GM23248 (cell line): ENCODE measurements at regions not wholly inside any gene's neighbourhood (a gene's known extent, or its start where the extent isn't known, plus 50 kb on each side); places are given as distances from the start of the nearest gene placed in this dataset.

Experiments
- DNase-seq: peaks from one replicate; pipeline ENCODE4 v3.0.0-alpha.2; 2015
- H2AFZ ChIP-seq: fragments of 200-600 bp; sonication (generic); 2 replicates; pipeline ENCODE4 v1.6.1; 2016; ENCODE audit warnings: antibody characterized with exemption
- H3F3A ChIP-seq: fragments of 200-600 bp; sonication (generic); 2 replicates; pipeline ENCODE4 v1.6.1; 2016; ENCODE audit warnings: mild to moderate bottlenecking, antibody characterized with exemption, mixed run types; ENCODE audit not compliant: insufficient read depth
- H3K27ac ChIP-seq: fragments of 200-600 bp; sonication (generic); 2 replicates; pipeline ENCODE4 v1.5.1; 2016; ENCODE audit warnings: mild to moderate bottlenecking
- H3K27me3 ChIP-seq: fragments of 200-600 bp; sonication (generic); replicated peaks from 2 replicates; pipeline ENCODE4 v1.6.1; 2016; ENCODE audit warnings: mild to moderate bottlenecking; ENCODE audit not compliant: insufficient read depth
- H3K36me3 ChIP-seq: fragments of 200-600 bp; sonication (generic); 2 replicates; pipeline ENCODE4 v1.6.1; 2016; ENCODE audit warnings: low read depth, mild to moderate bottlenecking
- H3K4me1 ChIP-seq: fragments of 200-600 bp; sonication (generic); 2 replicates; pipeline ENCODE4 v1.6.1; 2016; ENCODE audit warnings: mild to moderate bottlenecking; ENCODE audit not compliant: insufficient read depth
- H3K4me2 ChIP-seq: fragments of 200-600 bp; sonication (generic); one replicate; pipeline ENCODE4 v1.6.1; 2016; ENCODE audit warnings: mild to moderate bottlenecking; ENCODE audit not compliant: unreplicated experiment
- H3K4me3 ChIP-seq: fragments of 200-600 bp; sonication (generic); 2 replicates; pipeline ENCODE4 v1.5.1; 2016; ENCODE audit warnings: mild to moderate bottlenecking
- H3K79me2 ChIP-seq: fragments of 200-600 bp; sonication (generic); 2 replicates; pipeline ENCODE4 v1.6.1; 2016; ENCODE audit warnings: mild to moderate bottlenecking; ENCODE audit not compliant: insufficient read depth
- H3K9ac ChIP-seq: fragments of 200-600 bp; sonication (generic); 2 replicates; pipeline ENCODE4 v1.6.1; 2016; ENCODE audit warnings: mild to moderate bottlenecking
- H3K9me2 ChIP-seq: fragments of 200-600 bp; sonication (generic); 2 replicates; pipeline ENCODE4 v1.6.1; 2016; ENCODE audit warnings: mixed run types, mild to moderate bottlenecking, moderate library complexity; ENCODE audit not compliant: insufficient read depth
- H3K9me3 ChIP-seq: fragments of 200-600 bp; sonication (generic); one replicate; pipeline ENCODE4 v1.6.1; 2017; ENCODE audit warnings: low read depth
- H4K20me1 ChIP-seq: fragments of 200-600 bp; sonication (generic); 2 replicates; pipeline ENCODE4 v1.6.0; 2016; ENCODE audit not compliant: insufficient read depth
- EZH2 ChIP-seq: fragments of 200-600 bp; sonication (generic); IDR thresholded peaks from 2 replicates; pipeline ENCODE4 v1.6.1; 2018; ENCODE audit warnings: antibody characterized with exemption, mild to moderate bottlenecking; ENCODE audit not compliant: insufficient read depth, poor library complexity, severe bottlenecking
- EZH2phosphoT487 ChIP-seq: fragments of 200-600 bp; sonication (generic); IDR thresholded peaks from 2 replicates; pipeline ENCODE4 v1.6.1; 2018; ENCODE audit warnings: antibody characterized with exemption, moderate library complexity, mild to moderate bottlenecking, low read depth; ENCODE audit not compliant: insufficient read depth
- WGBS, 2 experiments: methylation state at CpG; one replicate each; pipeline ENCODE4 v1.1.6; 2015 to 2017; ENCODE audit warnings: low lambda C conversion rate in 2 of 2, low coverage in 1 of 2; ENCODE audit errors: missing lambda C conversion rate in 2 of 2; 5-methylcytosine and 5-hydroxymethylcytosine counted together
- in situ Hi-C: fragments of 300-500 bp; cut with MboI; formaldehyde crosslinking; loops from 2 replicates; pipeline ENCODE4 v1.15.0; 2020

GRCh38 chr14:43168371-43168925, 1338.6 kb downstream of the FSCB start:
- no peak for DNase-seq
- no peak for TF ChIP-seq EZH2phosphoT487
- TF ChIP-seq EZH2, result no peak
- Histone ChIP-seq H3K79me2 (no peaks in the 10 kb centered on the region), H3K4me2 (no peak overlapping the region), H4K20me1 (no peaks in the 10 kb centered on the region), H3K4me1 (no peaks in the 10 kb centered on the region), H3K9ac (no peak overlapping the region), H3K9me2 (no peaks in the 10 kb centered on the region), H3K4me3 (no peak overlapping the region), H3K27ac (no peak overlapping the region), H3K36me3 (no peaks in the 10 kb centered on the region), H3K9me3 (no peaks in the 10 kb centered on the region), H3K27me3 (no peaks in the 10 kb centered on the region), H2AFZ (no peak overlapping the region), H3F3A (no peaks in the 10 kb centered on the region)
- 22 to 41% methylated on average over 1 of the region's 1 CpG for WGBS, 2 experiments
- in situ Hi-C loops, result no loop called here

GRCh38 chr14:43166163-43166562, 1340.9 kb downstream of the FSCB start:
- H3K27ac ChIP-seq, result no peak overlapping the region
- no peaks in the 10 kb centered on the region for H3K79me2 ChIP-seq
- no peak overlapping the region for H3K4me3 ChIP-seq
- H3K36me3 ChIP-seq, result no peaks in the 10 kb centered on the region
- no peak overlapping the region for H3K4me2 ChIP-seq
- H3K9me2 ChIP-seq, result no peaks in the 10 kb centered on the region
- H2AFZ ChIP-seq, result no peak overlapping the region
- no peaks in the 10 kb centered on the region for H3K4me1 ChIP-seq
- H3K9me3 ChIP-seq, result no peaks in the 10 kb centered on the region
- TF ChIP-seq EZH2 (no peak), EZH2phosphoT487 (no peak)
- no peaks in the 10 kb centered on the region for H3F3A ChIP-seq
- H3K27me3 ChIP-seq, result no peaks in the 10 kb centered on the region
- no peak overlapping the region for H3K9ac ChIP-seq
- WGBS, 2 experiments, result 39 to 43% methylated on average over 2 of the region's 2 CpGs
- in situ Hi-C loops, result no loop called here
- H4K20me1 ChIP-seq, result no peaks in the 10 kb centered on the region
- no peak for DNase-seq

- H3K36me3 ChIP-seq, result no peaks in the 10 kb centered on the region
- WGBS, 2 experiments, result 63 to 74% methylated on average over 2 of the region's 2 CpGs
- no peak for TF ChIP-seq EZH2
- TF ChIP-seq EZH2phosphoT487, result no peak
- no peaks in the 10 kb centered on the region for H3K4me1 ChIP-seq
- H3K4me3 ChIP-seq, result no peak overlapping the region
- no peaks in the 10 kb centered on the region for H3K27me3 ChIP-seq
- H3K9ac ChIP-seq, result no peak overlapping the region
- H2AFZ ChIP-seq, result no peak overlapping the region
- H3F3A ChIP-seq, result no peaks in the 10 kb centered on the region
- no peak overlapping the region for H3K27ac ChIP-seq
- H4K20me1 ChIP-seq, result no peaks in the 10 kb centered on the region
- in situ Hi-C loops, result no loop called here
- no peak for DNase-seq
- H3K79me2 ChIP-seq, result no peaks in the 10 kb centered on the region
- no peaks in the 10 kb centered on the region for H3K9me3 ChIP-seq
- H3K4me2 ChIP-seq, result no peak overlapping the region
- H3K9me2 ChIP-seq, result no peaks in the 10 kb centered on the region
Observed at GRCh38 chr14:43165651-43166050, 1341.4 kb downstream of the FSCB start.

- H3K27ac ChIP-seq, result no peak overlapping the region
- TF ChIP-seq EZH2 (no peak), EZH2phosphoT487 (no peak)
- in situ Hi-C loops, result no loop called here
- no peak for DNase-seq
- H3K36me3 ChIP-seq, result no peaks in the 10 kb centered on the region
- no peak overlapping the region for H3K4me2 ChIP-seq
- no peaks in the 10 kb centered on the region for H3F3A ChIP-seq
- H3K27me3 ChIP-seq, result no peaks in the 10 kb centered on the region
- H3K9ac ChIP-seq, result no peak overlapping the region
- H3K4me1 ChIP-seq, result no peaks in the 10 kb centered on the region
- H3K79me2 ChIP-seq, result no peaks in the 10 kb centered on the region
- H3K4me3 ChIP-seq, result no peak overlapping the region
- WGBS, 2 experiments, result 26 to 34% methylated on average over 3 of the region's 3 CpGs
- no peaks in the 10 kb centered on the region for H3K9me3 ChIP-seq
- H3K9me2 ChIP-seq, result no peaks in the 10 kb centered on the region
- H4K20me1 ChIP-seq, result no peaks in the 10 kb centered on the region
- no peak overlapping the region for H2AFZ ChIP-seq
Observed at GRCh38 chr14:43161477-43161876, 1345.6 kb downstream of the FSCB start.

- Histone ChIP-seq H3K9me2 (no peaks in the 10 kb centered on the region), H4K20me1 (no peaks in the 10 kb centered on the region), H3F3A (no peaks in the 10 kb centered on the region), H3K9me3 (no peaks in the 10 kb centered on the region), H3K4me1 (no peaks in the 10 kb centered on the region), H3K27me3 (no peaks in the 10 kb centered on the region), H3K36me3 (no peaks in the 10 kb centered on the region), H2AFZ (no peak overlapping the region), H3K4me3 (no peak overlapping the region), H3K79me2 (no peaks in the 10 kb centered on the region), H3K4me2 (no peak overlapping the region), H3K9ac (no peak overlapping the region), H3K27ac (no peak overlapping the region)
- DNase-seq, result no peak
- TF ChIP-seq EZH2 (no peak), EZH2phosphoT487 (no peak)
- in situ Hi-C loops, result no loop called here
- whole genome bisulfite sequencing, 2 experiments, result 28 to 29% methylated on average over 2 of the region's 2 CpGs
Observed at GRCh38 chr14:43157661-43158060, 1349.4 kb downstream of the FSCB start.
